ENCODE measurements at regions not wholly inside any gene's neighbourhood (a gene's known extent, or its start where the extent isn't known, plus 50 kb on each side); places are given as distances from the start of the nearest gene placed in this dataset.

GRCh38 chr1:114033961-114034360 is 54.7 kb downstream of the OLFML3 start:
- DNase-seq: no peak
- Histone ChIP-seq H4K8ac (ENCODE audit: low read depth in 2 of 2, low read length in 2 of 2) (no peak overlapping the region), H2BK5ac (ENCODE audit: low read depth, low read length, poor library complexity, severe bottlenecking) (no peak overlapping the region), H3K9me1 (ENCODE audit: insufficient read depth, low read length) (peaks cover 5% of the 10 kb centered on the region; the same call in 1 of the 2 replicates), H3K4me1 (ENCODE audit: control insufficient read depth, insufficient read depth, low read length) (peaks cover 8% of the 10 kb centered on the region; the same call in 1 of the 2 replicates), H3K23ac (ENCODE audit: low read depth, low read length) (no peak overlapping the region), H3K27me3 (ENCODE audit: control insufficient read depth, insufficient read depth, low read length) (peaks cover 9% of the 10 kb centered on the region; the same call in 1 of the 2 replicates), H3K9ac (ENCODE audit: low read depth, low read length) (no peak overlapping the region), H4K5ac (ENCODE audit: low read depth, low read length) (no peak overlapping the region), H2AK9ac (replicated peaks; ENCODE audit: low read depth, low read length, poor library complexity) (no peak overlapping the region), H2AFZ (replicated peaks; ENCODE audit: low read length, poor library complexity) (no peak overlapping the region), H3K4me3 (ENCODE audit: insufficient read depth, low read depth, low read length) (no peak overlapping the region), H2BK120ac (ENCODE audit: low read depth, low read length) (no peak overlapping the region), H4K20me1 (ENCODE audit: insufficient read depth, low read length) (no peaks in the 10 kb centered on the region), H3K56ac (ENCODE audit: extremely low read depth, insufficient read depth, low read length) (no peak overlapping the region), H2BK15ac (ENCODE audit: low read depth, low read length) (no peak overlapping the region), H2BK20ac (ENCODE audit: low read depth, low read length) (no peak overlapping the region), H4K91ac (ENCODE audit: insufficient read depth, low read depth, low read length) (no peak overlapping the region), H3K36me3 (ENCODE audit: control insufficient read depth, insufficient read depth, low read length) (no peaks in the 10 kb centered on the region), H3K79me1 (ENCODE audit: low read depth in 1 of 2, low read length in 2 of 2) (no peaks in the 10 kb centered on the region), H3K14ac (replicated peaks; ENCODE audit: low read depth, low read length) (no peak overlapping the region), H3K4ac (ENCODE audit: low read depth, low read length) (no peak overlapping the region), H3K18ac (ENCODE audit: low read depth, low read length) (no peak overlapping the region), H3K9me3 (ENCODE audit: control insufficient read depth, insufficient read depth, low read length) (no peaks in the 10 kb centered on the region), H3K27ac (ENCODE audit: insufficient read depth, low read length) (no peak overlapping the region), H2AK5ac (ENCODE audit: low read depth, low read length) (no peak overlapping the region), H3K4me2 (ENCODE audit: low read depth, low read length) (no peak overlapping the region)
- in situ Hi-C loops (cut with MboI; ENCODE audit: low sequenced_read_pairs) (no loop called here), intact Hi-C loops (cut with micrococcal nuclease) (no loop called here), dilution Hi-C loops (cut with HindIII; ENCODE audit: low sequenced_read_pairs, unreplicated experiment) (no loop called here)
- no TSS peak for BruUV-seq (replicated peaks)
- POLR2A ChIA-PET (ENCODE audit: unreplicated experiment): no interaction called here
- no CpG with 5 or more reads among the region's 2 CpGs for WGBS, 2 experiments (ENCODE audit: extremely low coverage in 2 of 2, insufficient read length in 1 of 2)
- ATAC-seq (ENCODE audit: low read depth): no peak
- CTCF ChIA-PET: no interaction called here
- TF ChIP-seq FOS (IDR thresholded peaks at IDR 0.05; ENCODE audit: low read depth, low read length) (no peak), CEBPB (IDR thresholded peaks at IDR 0.05; ENCODE audit: low read depth, low read length) (no peak), RFX5 (IDR thresholded peaks at IDR 0.05; ENCODE audit: low read depth, low read length) (no peak), NFE2L2 (IDR thresholded peaks at IDR 0.05; ENCODE audit: low read depth, low read length) (no peak), MXI1 (IDR thresholded peaks at IDR 0.05; ENCODE audit: borderline replicate concordance, low read depth, low read length) (no peak), POLR2A (IDR thresholded peaks at IDR 0.05; ENCODE audit: low read depth, low read length) (no peak), USF2 (IDR thresholded peaks at IDR 0.05; ENCODE audit: low read depth, low read length) (no peak), RCOR1 (IDR thresholded peaks at IDR 0.05; ENCODE audit: insufficient replicate concordance, low read length) (no peak), ELK1 (IDR thresholded peaks at IDR 0.05; ENCODE audit: borderline replicate concordance, low read depth, low read length) (no peak), MAFK (IDR thresholded peaks at IDR 0.05; ENCODE audit: low read depth, low read length) (no peak), CHD1 (IDR thresholded peaks at IDR 0.05; ENCODE audit: low read depth, low read length) (no peak), CTCF (conservative IDR thresholded peaks at IDR 0.05; ENCODE audit: low read depth, low read length) (no peak), MAZ (IDR thresholded peaks at IDR 0.05; ENCODE audit: borderline replicate concordance, low read depth, low read length) (no peak), SMC3 (IDR thresholded peaks at IDR 0.05; ENCODE audit: low read depth, low read length) (no peak), BHLHE40 (IDR thresholded peaks at IDR 0.05; ENCODE audit: low read depth, low read length) (no peak), RAD21 (IDR thresholded peaks at IDR 0.05; ENCODE audit: low read length) (no peak)

All from IMR-90 (cell line).